ENCODE measurements at regions not wholly inside any gene's neighbourhood (a gene's known extent, or its start where the extent isn't known, plus 50 kb on each side); places are given as distances from the start of the nearest gene placed in this dataset.

DNA sequence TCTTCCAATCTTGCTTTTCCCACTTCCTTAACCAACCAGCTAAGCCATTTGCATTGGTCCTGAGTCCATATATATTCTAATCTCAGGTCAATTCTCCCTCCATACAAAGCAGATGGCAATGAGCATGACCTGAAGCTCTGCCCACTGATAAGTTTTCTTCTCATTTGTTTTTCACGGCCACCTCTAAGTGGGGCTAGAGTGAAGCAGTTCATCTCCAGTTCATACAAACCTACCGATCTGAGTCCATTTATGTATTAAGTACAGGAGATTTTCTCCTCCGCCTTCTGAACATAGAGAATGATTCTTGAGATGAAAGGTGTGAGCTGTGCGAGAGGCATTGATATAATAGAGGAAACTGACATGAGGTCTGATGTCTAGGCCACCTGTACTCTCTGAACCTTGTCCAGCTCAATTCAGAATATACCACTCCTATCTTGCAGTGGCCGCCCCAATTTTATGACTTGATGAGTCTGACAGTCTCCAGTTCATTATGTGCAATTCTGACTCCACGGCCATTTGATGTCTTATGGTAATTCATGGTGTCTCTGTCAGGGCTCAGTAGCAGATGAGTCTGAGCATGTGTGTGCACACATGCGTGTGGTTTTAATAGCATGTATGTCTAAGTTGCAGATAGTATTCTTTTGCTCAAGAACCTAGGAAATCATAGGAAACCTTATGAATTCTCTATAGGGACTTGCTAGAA, 329.8 kb downstream of the PMP22 start:
- TF ChIP-seq, protein P1, sequence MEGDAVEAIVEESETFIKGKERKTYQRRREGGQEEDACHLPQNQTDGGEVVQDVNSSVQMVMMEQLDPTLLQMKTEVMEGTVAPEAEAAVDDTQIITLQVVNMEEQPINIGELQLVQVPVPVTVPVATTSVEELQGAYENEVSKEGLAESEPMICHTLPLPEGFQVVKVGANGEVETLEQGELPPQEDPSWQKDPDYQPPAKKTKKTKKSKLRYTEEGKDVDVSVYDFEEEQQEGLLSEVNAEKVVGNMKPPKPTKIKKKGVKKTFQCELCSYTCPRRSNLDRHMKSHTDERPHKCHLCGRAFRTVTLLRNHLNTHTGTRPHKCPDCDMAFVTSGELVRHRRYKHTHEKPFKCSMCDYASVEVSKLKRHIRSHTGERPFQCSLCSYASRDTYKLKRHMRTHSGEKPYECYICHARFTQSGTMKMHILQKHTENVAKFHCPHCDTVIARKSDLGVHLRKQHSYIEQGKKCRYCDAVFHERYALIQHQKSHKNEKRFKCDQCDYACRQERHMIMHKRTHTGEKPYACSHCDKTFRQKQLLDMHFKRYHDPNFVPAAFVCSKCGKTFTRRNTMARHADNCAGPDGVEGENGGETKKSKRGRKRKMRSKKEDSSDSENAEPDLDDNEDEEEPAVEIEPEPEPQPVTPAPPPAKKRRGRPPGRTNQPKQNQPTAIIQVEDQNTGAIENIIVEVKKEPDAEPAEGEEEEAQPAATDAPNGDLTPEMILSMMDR (IDR thresholded peaks at IDR 0.05), result no peak
- Mint-ChIP-seq H3K4me1 (ENCODE audit: low read depth) (no peaks in the 10 kb centered on the region), H3K4me3 (no peak overlapping the region), H3K9me3 (no peaks in the 10 kb centered on the region), H3K27ac (no peak overlapping the region), H3K36me3 (ENCODE audit: low read depth) (no peaks in the 10 kb centered on the region), H3K27me3 (ENCODE audit: insufficient read depth) (peaks cover 16% of the 10 kb centered on the region)
- DNase-seq, result no peak

DNA sequence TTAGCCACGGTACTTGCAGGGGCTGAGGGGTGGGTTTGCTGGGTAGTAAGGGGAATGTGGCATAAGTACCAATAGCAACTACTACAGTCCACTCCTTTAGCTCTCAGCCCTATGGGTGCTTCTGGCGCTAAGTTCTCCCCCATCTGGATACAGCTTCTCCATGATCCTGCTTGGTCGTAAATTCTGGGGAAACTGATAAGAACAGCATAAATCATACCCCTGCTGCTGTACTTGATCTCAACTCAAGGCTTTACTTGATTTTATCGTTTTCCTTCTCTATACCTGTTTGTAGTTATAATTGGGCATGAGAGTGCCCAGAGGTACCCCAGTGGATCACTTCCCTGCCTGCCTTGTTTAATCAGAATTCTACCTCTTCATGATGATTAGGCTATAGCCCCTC, 331.4 kb downstream of the PMP22 start:
- Mint-ChIP-seq H3K9me3 (no peaks in the 10 kb centered on the region), H3K27me3 (ENCODE audit: insufficient read depth) (peaks cover 11% of the 10 kb centered on the region), H3K4me3 (no peak overlapping the region), H3K36me3 (ENCODE audit: low read depth) (no peaks in the 10 kb centered on the region), H3K27ac (no peak overlapping the region), H3K4me1 (ENCODE audit: low read depth) (no peaks in the 10 kb centered on the region)
- DNase-seq, result no peak
- TF ChIP-seq, protein P1 (IDR thresholded peaks at IDR 0.05), result no peak

DNA sequence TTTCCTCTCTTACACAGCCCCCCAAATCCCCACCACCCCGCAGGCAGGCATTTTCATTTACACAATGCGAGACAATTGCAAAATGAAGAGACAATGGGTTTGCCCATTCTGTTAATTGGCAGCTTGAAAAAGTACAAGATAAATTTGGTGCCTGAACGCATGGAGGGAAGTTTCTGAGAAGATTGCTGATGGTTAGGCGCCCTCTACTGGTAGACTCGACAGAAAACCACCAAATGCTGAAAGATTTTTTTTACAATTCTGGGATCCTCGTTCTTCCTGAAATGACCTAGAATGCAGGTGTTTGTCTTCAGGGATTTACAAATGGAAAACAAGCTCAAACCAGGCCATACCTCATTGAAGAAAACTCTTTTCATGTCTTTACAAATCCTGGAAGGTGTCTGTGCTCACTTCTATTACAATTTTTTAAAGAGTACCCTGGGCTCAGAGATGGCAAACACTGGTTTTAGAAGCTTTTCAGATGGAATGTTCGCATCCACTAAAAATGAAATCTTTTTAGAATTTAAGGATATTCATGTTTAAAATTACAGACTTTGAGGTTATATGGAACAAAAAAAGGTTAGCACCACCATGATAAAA, 338.5 kb downstream of the PMP22 start:
- TF ChIP-seq, protein P1 (IDR thresholded peaks at IDR 0.05), result peak; percentile 95
- Mint-ChIP-seq H3K9me3 (peaks cover 8% of the 10 kb centered on the region), H3K27ac (no peak overlapping the region), H3K36me3 (ENCODE audit: low read depth) (peaks cover 7% of the 10 kb centered on the region; the same call in 1 of the 2 replicates), H3K4me3 (no peak overlapping the region), H3K4me1 (ENCODE audit: low read depth) (peaks cover 12% of the 10 kb centered on the region), H3K27me3 (ENCODE audit: insufficient read depth) (peaks cover 5% of the 10 kb centered on the region; the same call in 1 of the 2 replicates)
- peak; percentile 59 for DNase-seq

DNA sequence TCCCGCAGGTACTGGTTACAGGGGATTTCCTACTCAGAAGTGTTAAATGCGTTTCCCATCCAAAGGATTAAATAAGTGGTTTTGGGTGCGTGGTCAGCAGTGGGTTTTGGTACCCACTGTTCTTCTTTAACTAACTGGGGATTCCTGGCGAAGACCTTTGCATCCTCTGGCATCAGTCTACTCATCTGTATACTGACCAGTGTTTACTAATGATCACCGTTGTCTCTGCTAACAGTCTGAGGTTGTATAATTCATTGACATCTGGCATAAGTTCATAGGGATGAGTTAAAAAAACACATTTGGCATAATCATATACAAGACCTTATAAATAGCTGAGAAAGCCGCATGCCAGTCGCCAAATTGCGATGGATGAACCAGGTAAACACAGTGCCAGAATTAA, 339.1 kb downstream of the PMP22 start:
- H3K4me3 Mint-ChIP-seq, result no peak overlapping the region
- H3K36me3 Mint-ChIP-seq (ENCODE audit: low read depth), result peaks cover 7% of the 10 kb centered on the region; the same call in 1 of the 2 replicates
- H3K9me3 Mint-ChIP-seq, result peaks cover 8% of the 10 kb centered on the region
- TF ChIP-seq, protein P1 (IDR thresholded peaks at IDR 0.05), result no peak
- no peak overlapping the region for H3K27ac Mint-ChIP-seq
- H3K4me1 Mint-ChIP-seq (ENCODE audit: low read depth), result peaks cover 14% of the 10 kb centered on the region
- peaks cover 5% of the 10 kb centered on the region; the same call in 1 of the 2 replicates for H3K27me3 Mint-ChIP-seq (ENCODE audit: insufficient read depth)
- no peak for DNase-seq

DNA sequence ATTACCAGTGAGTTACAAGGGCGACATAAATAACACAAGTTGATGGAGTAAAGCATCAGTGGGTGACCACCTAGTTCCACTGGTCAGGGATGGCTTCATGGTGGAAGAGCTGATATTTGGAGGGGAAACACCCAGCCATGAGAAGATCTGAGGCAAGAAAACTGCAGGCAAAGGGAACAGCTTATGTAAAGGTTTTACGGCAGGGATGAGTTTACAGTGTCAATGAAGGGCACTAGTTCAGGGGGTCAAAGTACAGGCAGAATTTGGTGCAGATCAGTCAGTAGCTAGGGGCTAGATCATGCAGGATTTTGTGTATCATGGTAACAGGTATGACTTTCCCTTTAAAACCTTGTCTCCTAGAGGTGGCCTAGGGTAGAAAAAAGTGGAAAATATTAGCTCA, 339.6 kb downstream of the PMP22 start:
- H3K27me3 Mint-ChIP-seq (ENCODE audit: insufficient read depth), result peaks cover 5% of the 10 kb centered on the region; the same call in 1 of the 2 replicates
- no peak overlapping the region for H3K4me3 Mint-ChIP-seq
- peaks cover 14% of the 10 kb centered on the region for H3K4me1 Mint-ChIP-seq (ENCODE audit: low read depth)
- H3K27ac Mint-ChIP-seq, result no peak overlapping the region
- H3K9me3 Mint-ChIP-seq, result peaks cover 8% of the 10 kb centered on the region
- H3K36me3 Mint-ChIP-seq (ENCODE audit: low read depth), result peaks cover 7% of the 10 kb centered on the region; the same call in 1 of the 2 replicates
- DNase-seq, result no peak
- TF ChIP-seq, protein P1 (IDR thresholded peaks at IDR 0.05), result no peak
